KG1 (cell line): ENCODE measurements at regions not wholly inside any gene's neighbourhood (a gene's known extent, or its start where the extent isn't known, plus 50 kb on each side); places are given as distances from the start of the nearest gene placed in this dataset.
"Not testable (repeated sequence)": the region's sequence is repeated elsewhere in the genome, so short reads cannot be mapped to it uniquely, and the experiment has no call there.

Experiments
- DNase-seq: peaks from one replicate; lab custom pipeline; 2025; lab: John Stamatoyannopoulos, UW

DNA sequence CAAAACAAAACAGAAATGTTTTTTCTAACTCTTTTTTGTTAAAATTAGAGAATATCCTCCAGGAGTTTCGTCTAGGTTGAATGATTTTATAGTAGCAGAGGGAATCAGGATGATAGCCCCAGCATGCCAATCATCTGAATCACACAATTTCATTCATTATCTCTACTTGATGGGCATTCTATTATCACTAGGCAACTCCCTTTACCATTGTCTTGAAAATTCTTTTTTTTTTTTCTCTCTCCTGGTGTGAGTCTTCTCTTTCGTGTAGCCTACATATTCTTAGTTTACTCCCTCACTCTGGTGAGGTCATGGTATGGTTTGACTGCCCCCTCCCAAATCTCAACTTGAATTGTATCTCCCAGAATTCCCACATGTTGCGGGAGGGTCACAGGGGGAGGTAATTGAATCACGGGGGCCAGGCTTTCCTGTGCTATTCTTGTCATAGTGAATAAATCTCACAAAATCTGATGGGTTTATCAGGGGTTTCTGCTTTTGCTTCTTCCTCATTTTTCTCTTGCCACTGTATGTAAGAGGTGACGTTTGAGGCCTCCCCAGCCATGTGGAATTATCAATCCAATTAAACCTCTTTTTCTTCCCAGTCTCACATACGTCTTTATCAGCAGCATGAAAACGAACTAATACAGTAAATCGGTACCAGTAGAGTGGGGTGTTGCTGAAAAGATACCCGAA lies 105.0 kb downstream of the OTUD1 start:
- no peak for DNase-seq

DNA sequence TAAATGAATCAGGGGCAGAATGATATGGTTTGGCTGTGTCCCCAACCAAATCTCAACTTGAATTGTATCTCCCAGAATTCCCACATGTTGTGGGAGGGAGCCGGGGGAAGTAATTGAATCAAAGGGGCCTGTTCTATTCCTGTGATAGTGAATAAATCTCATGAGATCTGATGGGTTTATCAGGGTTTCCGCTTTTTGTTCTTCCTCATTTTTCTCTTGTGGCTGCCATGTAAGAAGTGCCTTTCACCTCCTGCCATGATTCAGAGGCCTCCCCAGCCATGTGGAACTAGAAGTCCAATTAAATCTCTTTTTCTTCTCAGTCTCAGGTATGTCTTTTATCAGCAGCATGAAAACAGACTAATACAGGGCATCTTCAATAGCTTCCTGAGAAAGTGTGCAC lies 107.0 kb downstream of the OTUD1 start:
- DNase-seq, result not testable (repeated sequence)

- DNase-seq, result peak; percentile 26
Observed at GRCh38 chr10:23556727-23557440, 118.0 kb downstream of the OTUD1 start.

DNA sequence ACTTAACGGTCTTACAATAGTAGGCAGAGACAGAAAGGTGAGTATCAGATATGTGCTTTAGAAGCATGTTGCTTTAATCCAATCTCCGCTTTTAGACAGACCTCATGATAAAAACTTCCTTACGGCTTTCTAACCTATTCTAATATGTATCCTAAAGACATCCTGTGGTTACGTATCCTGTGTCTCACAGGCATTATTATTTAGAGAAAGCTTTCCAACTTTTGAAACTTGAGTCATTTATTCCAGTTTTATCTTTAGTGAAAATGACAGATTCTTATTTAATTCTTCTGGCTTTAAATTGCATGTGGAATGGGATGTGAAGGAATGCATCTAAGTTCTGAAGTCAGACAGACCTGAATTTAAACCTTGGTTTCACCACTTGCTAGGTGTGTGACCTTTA lies 118.9 kb downstream of the OTUD1 start:
- DNase-seq, result no peak

DNA sequence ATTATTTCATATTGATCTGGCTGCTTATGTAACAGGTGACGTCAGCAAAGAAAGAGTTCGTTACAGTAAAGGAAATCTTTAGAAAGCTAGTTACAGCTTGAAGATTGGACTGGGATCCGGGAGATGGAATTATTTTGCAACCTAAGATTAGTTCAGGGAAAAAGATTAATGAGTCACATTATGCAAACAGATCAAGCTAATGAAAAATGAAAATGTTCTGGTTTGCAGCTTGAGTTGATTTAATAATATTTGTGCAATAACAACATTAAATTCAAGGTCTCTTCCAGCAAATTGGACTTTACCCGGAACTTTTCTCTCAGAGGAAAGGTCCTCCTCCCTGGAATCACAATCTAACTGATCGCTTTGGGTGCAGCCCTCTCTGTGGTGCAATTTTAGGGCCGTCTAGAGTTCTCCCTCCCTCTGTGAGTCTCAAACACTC lies 119.5 kb downstream of the OTUD1 start:
- DNase-seq, result no peak

GRCh38 chr10:23568996-23569395 lies 130.1 kb downstream of the OTUD1 start:
- no peak for DNase-seq

GRCh38 chr10:23571884-23572283 lies 133.0 kb downstream of the OTUD1 start:
- DNase-seq, result no peak

- no peak for DNase-seq
Observed at GRCh38 chr10:23581906-23582450, 143.1 kb downstream of the OTUD1 start.

GRCh38 chr10:23584396-23584795 lies 145.5 kb downstream of the OTUD1 start:
- no peak for DNase-seq

GRCh38 chr10:23585186-23585585 lies 146.3 kb downstream of the OTUD1 start:
- DNase-seq, result no peak

GRCh38 chr10:23585666-23586065 lies 146.8 kb downstream of the OTUD1 start:
- no peak for DNase-seq

- not testable (repeated sequence) for DNase-seq
Observed at GRCh38 chr10:23595278-23595677, 156.4 kb downstream of the OTUD1 start.

- no peak for DNase-seq
Observed at GRCh38 chr10:23604613-23605012, 165.7 kb downstream of the OTUD1 start.

DNA sequence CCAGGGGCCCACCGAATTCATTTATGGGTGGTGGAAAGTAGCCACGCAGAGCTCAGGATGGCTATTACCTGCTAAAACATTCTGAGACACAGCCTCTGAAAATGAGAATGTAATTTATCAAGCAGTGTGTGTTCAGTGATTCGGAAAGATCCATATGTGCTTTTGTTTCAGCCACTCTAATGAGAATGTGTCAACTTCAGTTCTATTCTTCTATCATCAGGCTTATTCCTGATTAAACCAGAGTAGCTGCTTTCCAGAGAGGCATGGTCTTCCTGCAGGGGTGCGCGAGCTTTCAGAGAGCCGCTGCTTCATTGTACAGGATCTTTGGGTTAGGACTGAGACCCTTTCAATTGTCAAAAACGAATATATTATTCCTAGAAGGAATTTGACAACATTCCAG lies 167.6 kb downstream of the OTUD1 start:
- DNase-seq, result no peak

- no peak for DNase-seq
Observed at GRCh38 chr10:23608926-23609325, 170.1 kb downstream of the OTUD1 start.

GRCh38 chr10:23610626-23611307 lies 171.9 kb downstream of the OTUD1 start:
- no peak for DNase-seq

DNA sequence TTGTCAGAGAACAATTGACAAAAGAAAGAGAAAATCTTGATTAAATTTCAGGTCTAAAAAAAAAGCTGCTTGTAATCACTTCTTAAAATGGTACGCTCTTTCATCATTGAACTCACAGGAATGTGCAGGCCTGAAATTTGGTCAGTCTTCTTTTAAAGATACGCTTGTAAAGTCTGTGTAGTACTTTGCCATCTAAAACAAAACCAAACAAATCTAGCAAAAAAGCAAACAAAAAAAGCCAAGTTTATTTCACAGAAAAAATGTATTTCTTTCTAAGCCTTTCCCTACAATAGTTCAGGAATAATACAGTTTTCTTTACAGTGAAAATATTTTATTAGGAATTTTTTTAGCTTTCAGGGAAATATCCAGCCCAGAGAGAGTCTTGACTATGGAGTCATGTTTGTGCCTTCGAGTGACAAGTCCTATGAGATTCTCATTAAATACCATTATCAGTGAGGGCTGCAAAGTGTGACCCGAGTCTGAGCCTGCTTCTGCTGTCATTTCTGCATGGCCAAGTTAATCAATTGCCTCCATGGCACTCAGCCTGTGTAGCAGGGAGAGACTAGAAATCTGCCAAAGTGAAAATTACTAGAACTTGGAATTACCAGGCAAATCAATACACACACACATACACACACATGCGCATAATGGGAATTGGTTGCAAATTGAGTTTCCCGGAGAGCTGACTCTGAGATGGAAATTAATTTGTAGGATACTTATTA lies 172.6 kb downstream of the OTUD1 start:
- DNase-seq, result no peak

DNA sequence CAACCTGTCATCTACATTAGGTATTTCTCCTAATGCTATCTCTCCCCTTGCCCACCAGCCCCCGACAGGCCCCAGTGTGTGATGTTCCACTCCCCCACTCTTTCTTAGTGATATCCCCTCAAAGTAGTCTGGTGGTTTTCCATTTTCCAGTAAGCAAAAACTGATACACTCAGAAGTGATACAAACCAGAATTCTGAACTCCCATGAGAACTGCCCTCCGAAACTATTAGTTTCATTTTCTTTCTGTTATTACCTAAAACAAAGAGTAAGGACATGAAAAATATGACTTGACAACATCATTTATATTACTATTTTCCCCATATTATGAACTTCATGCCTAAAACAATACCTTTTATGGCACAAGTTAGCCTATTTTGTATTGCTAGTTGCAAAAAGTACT lies 175.0 kb downstream of the OTUD1 start:
- DNase-seq, result no peak

DNA sequence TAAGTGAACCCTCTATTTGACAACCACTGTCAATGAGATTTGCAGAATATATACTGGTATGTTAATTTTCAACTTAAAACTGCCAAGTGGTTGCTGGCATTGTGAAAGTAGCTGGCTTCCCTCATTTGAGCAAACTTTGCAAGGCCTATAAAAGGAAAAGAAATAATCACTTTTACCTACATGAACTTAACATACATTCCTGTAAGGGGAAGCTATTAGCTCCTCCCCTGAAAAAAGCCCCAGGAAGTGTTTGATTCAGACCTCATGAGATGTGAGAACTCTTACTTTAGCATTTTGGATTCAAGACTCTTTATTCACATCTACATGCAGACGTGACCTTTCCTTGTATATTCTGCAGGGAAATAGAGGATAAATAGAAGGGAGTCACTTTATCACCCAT lies 175.6 kb downstream of the OTUD1 start:
- DNase-seq, result no peak

DNA sequence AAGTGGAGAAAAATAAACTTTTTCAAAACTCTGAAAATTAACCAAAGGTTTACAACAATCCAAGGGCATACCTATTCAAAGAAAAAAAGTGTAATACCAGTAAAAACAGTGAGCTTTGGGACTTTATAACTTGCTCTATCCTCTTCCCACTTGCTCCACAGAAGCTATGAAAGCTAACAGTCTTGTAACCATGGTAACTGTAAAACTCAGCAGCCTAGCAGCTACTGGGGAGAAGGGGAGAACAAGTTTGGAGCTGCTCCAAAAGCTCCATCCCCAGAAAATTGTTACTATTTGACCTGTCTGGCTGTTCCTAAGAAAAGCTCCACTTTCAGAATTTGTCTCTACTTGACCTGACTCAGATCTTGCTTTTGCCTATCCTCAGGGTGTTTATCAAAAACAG lies 191.5 kb downstream of the OTUD1 start:
- no peak for DNase-seq

GRCh38 chr10:23630885-23631284 lies 192.0 kb downstream of the OTUD1 start:
- no peak for DNase-seq

- no peak for DNase-seq
Observed at GRCh38 chr10:23643111-23643780, 204.4 kb downstream of the OTUD1 start.
